Neural progenitor cell (in vitro differentiated cells): ENCODE measurements at regions not wholly inside any gene's neighbourhood (a gene's known extent, or its start where the extent isn't known, plus 50 kb on each side); places are given as distances from the start of the nearest gene placed in this dataset.

Experiments
- EZH2 ChIP-seq: fragments of 200-600 bp; sonication (generic); IDR thresholded peaks from 2 replicates; pipeline ENCODE4 v1.6.1; 2017; ENCODE audit warnings: antibody characterized with exemption, mild to moderate bottlenecking, moderate library complexity
- EZH2phosphoT487 ChIP-seq: fragments of 200-600 bp; sonication (generic); IDR thresholded peaks from 2 replicates; pipeline ENCODE4 v1.6.1; 2017; ENCODE audit warnings: antibody characterized with exemption
- TF ChIP-seq, protein P1 (sequence below): fragments of 200-600 bp; sonication (generic); IDR thresholded peaks from 2 replicates; pipeline ENCODE4 v1.5.1; 2017; ENCODE audit warnings: antibody characterized with exemption, mild to moderate bottlenecking

DNA sequence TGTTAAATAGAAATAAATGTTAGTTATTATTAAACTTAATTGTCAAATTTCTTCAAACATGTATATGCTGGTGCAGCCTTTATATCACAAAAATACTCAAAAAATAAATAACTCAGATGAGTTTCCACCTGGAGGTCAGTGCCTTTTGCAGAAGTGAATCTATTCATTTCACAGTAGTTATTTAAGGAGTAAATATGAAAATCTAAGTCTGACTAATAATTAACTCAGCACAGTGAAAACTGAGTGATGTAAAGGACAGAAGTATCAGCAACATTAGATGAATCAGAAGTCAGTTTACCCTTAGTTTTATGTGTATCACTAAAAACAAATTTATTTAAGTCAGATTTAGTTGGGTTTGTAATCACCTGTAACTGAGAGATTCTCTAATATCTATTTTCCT is 2135.4 kb downstream of the MRPL39 start:
- TF ChIP-seq, protein P1, sequence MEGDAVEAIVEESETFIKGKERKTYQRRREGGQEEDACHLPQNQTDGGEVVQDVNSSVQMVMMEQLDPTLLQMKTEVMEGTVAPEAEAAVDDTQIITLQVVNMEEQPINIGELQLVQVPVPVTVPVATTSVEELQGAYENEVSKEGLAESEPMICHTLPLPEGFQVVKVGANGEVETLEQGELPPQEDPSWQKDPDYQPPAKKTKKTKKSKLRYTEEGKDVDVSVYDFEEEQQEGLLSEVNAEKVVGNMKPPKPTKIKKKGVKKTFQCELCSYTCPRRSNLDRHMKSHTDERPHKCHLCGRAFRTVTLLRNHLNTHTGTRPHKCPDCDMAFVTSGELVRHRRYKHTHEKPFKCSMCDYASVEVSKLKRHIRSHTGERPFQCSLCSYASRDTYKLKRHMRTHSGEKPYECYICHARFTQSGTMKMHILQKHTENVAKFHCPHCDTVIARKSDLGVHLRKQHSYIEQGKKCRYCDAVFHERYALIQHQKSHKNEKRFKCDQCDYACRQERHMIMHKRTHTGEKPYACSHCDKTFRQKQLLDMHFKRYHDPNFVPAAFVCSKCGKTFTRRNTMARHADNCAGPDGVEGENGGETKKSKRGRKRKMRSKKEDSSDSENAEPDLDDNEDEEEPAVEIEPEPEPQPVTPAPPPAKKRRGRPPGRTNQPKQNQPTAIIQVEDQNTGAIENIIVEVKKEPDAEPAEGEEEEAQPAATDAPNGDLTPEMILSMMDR = no peak
- TF ChIP-seq EZH2 (no peak), EZH2phosphoT487 (no peak)
